CD4-positive, CD25-positive, alpha-beta regulatory T cell (primary cell): ENCODE measurements at regions not wholly inside any gene's neighbourhood (a gene's known extent, or its start where the extent isn't known, plus 50 kb on each side); places are given as distances from the start of the nearest gene placed in this dataset.
"Not testable (repeated sequence)": the region's sequence is repeated elsewhere in the genome, so short reads cannot be mapped to it uniquely, and the experiment has no call there.

Experiments
- ATAC-seq, 2 donors: fragments of 150-1000 bp; cut with Tn5 transposase; one replicate each; pipeline ENCODE4 v1.10.0; 2021; ENCODE audit warnings: low read depth in 2 of 2, moderate number of reproducible peaks in 2 of 2, moderate library complexity in 1 of 2
- DNase-seq, 3 donors: peaks; one replicate each; pipeline versions ENCODE4 v3.0.0 to v3.0.0-alpha.2; 2012 to 2022; ENCODE audit warnings: mixed read lengths in 1 of 3
- H3K27ac ChIP-seq: one replicate; pipeline ENCODE4 v1.7.0; 2013; ENCODE audit warnings: mild to moderate bottlenecking, low read length; ENCODE audit not compliant: insufficient read depth, poor library complexity, severe bottlenecking
- H3K27me3 ChIP-seq: one replicate; pipeline ENCODE4 v1.7.0; 2013; ENCODE audit warnings: low read length; ENCODE audit not compliant: control insufficient read depth, insufficient read depth
- H3K36me3 ChIP-seq: one replicate; pipeline ENCODE4 v1.7.0; 2013; ENCODE audit warnings: mild to moderate bottlenecking, low read length, moderate library complexity; ENCODE audit not compliant: control insufficient read depth, insufficient read depth
- H3K4me1 ChIP-seq: 2 replicates; pipeline ENCODE4 v1.7.0; 2013; ENCODE audit warnings: mild to moderate bottlenecking, low read length; ENCODE audit not compliant: insufficient read depth, control insufficient read depth, poor library complexity, severe bottlenecking
- H3K4me3 ChIP-seq: one replicate; pipeline ENCODE4 v1.7.0; 2013; ENCODE audit warnings: low read depth, mild to moderate bottlenecking, low read length, moderate library complexity
- H3K9me3 ChIP-seq, 2 experiments: 1 replicate in 1 of 2; 2 replicates in 1 of 2; pipeline ENCODE4 v1.7.0; 2013; ENCODE audit warnings: low read length in 2 of 2, mild to moderate bottlenecking in 1 of 2, moderate library complexity in 1 of 2; ENCODE audit not compliant: control insufficient read depth in 2 of 2
- H3K27ac Mint-ChIP-seq, 3 donors: one replicate each; pipeline ENCODE4 v1.8.0; 2020 to 2022; ENCODE audit warnings: mild to moderate bottlenecking in 3 of 3, mixed read lengths in 3 of 3, moderate library complexity in 2 of 3
- H3K27me3 Mint-ChIP-seq: one replicate; pipeline ENCODE4 v1.8.0; 2022; ENCODE audit warnings: mild to moderate bottlenecking, mixed read lengths
- H3K36me3 Mint-ChIP-seq: one replicate; pipeline ENCODE4 v1.8.0; 2020; ENCODE audit warnings: mixed read lengths
- H3K4me1 Mint-ChIP-seq, 4 donors: one replicate each; pipeline ENCODE4 v1.8.0; 2020 to 2022; ENCODE audit warnings: mixed read lengths in 4 of 4, mild to moderate bottlenecking in 1 of 4
- H3K4me3 Mint-ChIP-seq, 4 donors: one replicate each; pipeline ENCODE4 v1.8.0; 2020 to 2022; ENCODE audit warnings: mild to moderate bottlenecking in 4 of 4, mixed read lengths in 4 of 4, moderate library complexity in 3 of 4
- H3K9me3 Mint-ChIP-seq, 7 donors: one replicate each; pipeline ENCODE4 v1.8.0; 2020 to 2022; ENCODE audit warnings: mixed read lengths in 7 of 7, mild to moderate bottlenecking in 3 of 7, moderate library complexity in 2 of 7

GRCh38 chr6:164043656-164044055, 629.1 kb downstream of the QKI start:
- H3K4me1 ChIP-seq, ATAC-seq, DNase-seq, H3K9me3 Mint-ChIP-seq, H3K4me3 ChIP-seq, H3K4me1 Mint-ChIP-seq, H3K27ac ChIP-seq, H3K4me3 Mint-ChIP-seq, H3K9me3 ChIP-seq, H3K27me3 ChIP-seq, H3K27me3 Mint-ChIP-seq, H3K36me3 Mint-ChIP-seq, H3K27ac Mint-ChIP-seq, H3K36me3 ChIP-seq: not testable (repeated sequence)

- Mint-ChIP-seq H3K4me3 (no peak overlapping the region), H3K36me3 (no peaks in the 10 kb centered on the region), H3K4me1 (peaks cover 0 to 2% (median 0%) of the 10 kb centered on the region in 4 donors), H3K27ac (no peak overlapping the region), H3K9me3 (peaks cover 0 to 10% (median 0%) of the 10 kb centered on the region in 7 donors), H3K27me3 (no peaks in the 10 kb centered on the region)
- no peak for ATAC-seq
- Histone ChIP-seq H3K27ac (no peak overlapping the region), H3K4me1 (no peaks in the 10 kb centered on the region), H3K27me3 (no peaks in the 10 kb centered on the region), H3K4me3 (no peak overlapping the region), H3K36me3 (no peaks in the 10 kb centered on the region), H3K9me3 (no peaks in the 10 kb centered on the region)
- no peak for DNase-seq
These were observed 627.7 kb downstream of the QKI start for GRCh38 chr6:164042212-164042611.

DNA sequence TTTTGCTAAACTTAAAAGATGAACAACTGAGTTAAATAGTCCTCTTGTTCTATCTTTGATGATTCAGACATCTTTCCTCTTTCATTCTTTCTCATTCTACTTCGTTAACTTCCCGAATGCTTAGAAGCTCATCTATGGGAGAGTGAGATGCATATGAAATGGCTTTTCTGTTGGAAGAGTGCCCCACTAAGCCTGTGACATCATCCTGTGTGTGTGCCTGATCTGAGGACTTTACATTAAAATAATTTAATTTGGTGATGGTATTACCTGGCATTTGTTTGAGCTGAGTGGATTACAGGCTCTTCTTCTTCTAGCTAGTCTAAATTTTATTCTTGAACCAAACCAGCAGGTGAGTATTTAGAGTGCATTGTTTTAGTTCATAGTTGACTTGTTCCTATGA, 626.5 kb downstream of the QKI start:
- H3K27ac Mint-ChIP-seq, result no peak overlapping the region
- peaks cover 0 to 2% (median 0%) of the 10 kb centered on the region in 4 donors for H3K4me1 Mint-ChIP-seq
- DNase-seq (no peak), ATAC-seq (no peak)
- Histone ChIP-seq H3K4me1 (no peaks in the 10 kb centered on the region), H3K9me3 (no peaks in the 10 kb centered on the region), H3K36me3 (no peaks in the 10 kb centered on the region), H3K4me3 (no peak overlapping the region), H3K27ac (no peak overlapping the region), H3K27me3 (no peaks in the 10 kb centered on the region)
- H3K9me3 Mint-ChIP-seq, result peaks cover 0 to 10% (median 1%) of the 10 kb centered on the region in 7 donors
- no peaks in the 10 kb centered on the region for H3K27me3 Mint-ChIP-seq
- H3K4me3 Mint-ChIP-seq, result no peak overlapping the region
- H3K36me3 Mint-ChIP-seq, result no peaks in the 10 kb centered on the region

DNA sequence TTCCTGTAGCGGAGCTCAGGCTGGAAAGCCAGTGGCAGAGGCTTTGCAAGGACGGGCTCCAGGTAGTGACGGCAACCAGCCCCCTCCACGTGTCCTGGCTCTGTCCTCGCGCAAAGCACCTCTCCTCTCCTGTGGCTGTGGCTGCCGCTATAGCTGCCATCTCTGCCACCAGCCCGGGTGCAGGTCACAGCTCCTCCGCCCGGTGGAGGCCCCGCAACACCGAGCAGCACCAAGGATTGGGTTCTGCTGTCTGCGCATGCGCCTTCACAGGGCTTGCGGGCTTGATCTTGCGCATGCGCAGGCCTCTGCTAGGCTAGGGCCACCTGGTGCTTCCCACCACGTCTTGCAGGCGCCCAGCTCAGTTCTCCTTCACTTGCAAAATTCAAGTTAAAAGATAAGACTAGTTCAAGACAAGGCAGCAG, 625.4 kb downstream of the QKI start:
- Histone ChIP-seq H3K4me1 (no peaks in the 10 kb centered on the region), H3K36me3 (no peaks in the 10 kb centered on the region), H3K9me3 (no peaks in the 10 kb centered on the region), H3K27me3 (no peaks in the 10 kb centered on the region), H3K27ac (no peak overlapping the region), H3K4me3 (no peak overlapping the region)
- peaks cover 0 to 2% (median 0%) of the 10 kb centered on the region in 4 donors for H3K4me1 Mint-ChIP-seq
- no peaks in the 10 kb centered on the region for H3K36me3 Mint-ChIP-seq
- H3K9me3 Mint-ChIP-seq, result peaks cover 0 to 10% (median 1%) of the 10 kb centered on the region in 7 donors
- H3K4me3 Mint-ChIP-seq, result peak overlapping the region in 2 of 4 donors; percentile 48 to 89
- no peak overlapping the region for H3K27ac Mint-ChIP-seq
- ATAC-seq (peak in 1 of 2 donors; percentile 31), DNase-seq (peak in 2 of 3 donors; percentile 10 to 42)
- H3K27me3 Mint-ChIP-seq, result no peaks in the 10 kb centered on the region

DNA sequence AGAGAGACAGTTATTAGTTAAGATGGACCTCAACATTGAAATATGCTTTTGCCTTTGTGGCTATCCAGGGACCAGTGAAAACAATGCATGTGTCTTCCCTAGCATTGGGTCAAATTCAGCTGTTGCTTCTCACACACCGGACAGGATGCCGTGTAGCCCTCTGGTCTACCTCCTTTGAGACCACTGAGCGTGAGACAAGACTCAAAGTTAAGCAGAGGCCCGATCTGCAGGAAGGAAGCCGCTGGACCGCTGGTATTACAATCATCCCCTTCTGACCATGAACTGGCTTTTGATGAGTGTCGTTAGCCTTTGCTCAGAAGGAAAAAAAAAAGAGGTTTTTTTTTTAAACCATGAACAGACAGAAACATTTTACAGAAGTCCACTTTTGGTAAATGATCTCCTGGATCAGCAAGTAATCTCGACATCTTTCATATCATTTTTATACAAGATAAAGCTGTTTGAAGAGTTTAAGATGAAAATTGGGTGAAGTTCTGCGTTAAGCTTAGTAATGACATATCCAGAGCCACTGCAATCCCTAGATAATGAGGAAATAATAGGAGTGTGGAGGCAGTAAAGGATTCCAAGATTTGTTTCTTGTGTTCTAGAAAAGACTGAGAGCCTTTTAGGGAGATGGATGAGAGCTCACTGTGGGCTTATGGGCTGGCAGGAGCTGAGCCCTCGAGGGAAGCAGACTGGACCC, 622.8 kb downstream of the QKI start:
- no peaks in the 10 kb centered on the region for H3K36me3 ChIP-seq
- no peak overlapping the region for H3K27ac Mint-ChIP-seq
- no peaks in the 10 kb centered on the region for H3K27me3 Mint-ChIP-seq
- H3K27me3 ChIP-seq, result no peaks in the 10 kb centered on the region
- H3K4me1 ChIP-seq, result no peaks in the 10 kb centered on the region
- DNase-seq (no peak), ATAC-seq (no peak)
- peaks cover 0 to 2% (median 0%) of the 10 kb centered on the region in 4 donors for H3K4me1 Mint-ChIP-seq
- no peak overlapping the region for H3K4me3 Mint-ChIP-seq
- H3K9me3 Mint-ChIP-seq, result peaks cover 0 to 1% (median 0%) of the 10 kb centered on the region in 7 donors
- H3K27ac ChIP-seq, result no peak overlapping the region
- H3K9me3 ChIP-seq, result no peaks in the 10 kb centered on the region
- H3K4me3 ChIP-seq, result no peak overlapping the region
- no peaks in the 10 kb centered on the region for H3K36me3 Mint-ChIP-seq

DNA sequence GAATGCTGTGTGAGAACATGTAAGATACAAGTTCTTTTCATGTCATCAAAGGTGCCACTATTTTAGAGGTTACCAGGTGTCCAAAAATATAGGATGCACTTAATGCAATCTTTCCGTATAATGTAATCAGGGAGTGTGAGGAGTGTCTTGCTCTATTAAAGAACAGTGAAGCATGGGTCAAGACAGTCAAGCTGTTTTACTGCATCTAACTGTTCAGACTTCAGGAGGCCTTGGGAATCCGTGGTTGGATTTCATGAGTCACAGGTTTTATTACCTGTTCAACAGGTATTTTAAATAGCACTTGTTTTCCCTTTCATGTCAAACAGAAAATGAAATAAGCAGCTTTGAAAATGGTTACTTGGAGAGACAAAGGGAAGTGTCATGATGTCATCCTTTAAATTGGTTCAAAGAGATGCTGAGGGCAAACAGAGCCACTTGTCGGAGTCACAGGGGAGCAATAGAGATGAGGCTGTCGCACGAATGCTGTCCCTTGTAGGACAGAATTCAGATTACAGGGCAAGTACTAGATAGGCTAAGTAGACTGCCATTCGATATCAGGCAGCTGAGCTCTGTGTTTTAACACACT, 621.5 kb downstream of the QKI start:
- H3K36me3 ChIP-seq, result no peaks in the 10 kb centered on the region
- no peak overlapping the region for H3K4me3 ChIP-seq
- no peaks in the 10 kb centered on the region for H3K4me1 ChIP-seq
- H3K9me3 Mint-ChIP-seq, result peaks cover 0 to 5% (median 0%) of the 10 kb centered on the region in 7 donors
- H3K27me3 ChIP-seq, result no peaks in the 10 kb centered on the region
- no peaks in the 10 kb centered on the region for H3K9me3 ChIP-seq
- H3K27ac ChIP-seq, result no peak overlapping the region
- no peak for ATAC-seq
- H3K4me1 Mint-ChIP-seq, result peaks cover 0 to 2% (median 0%) of the 10 kb centered on the region in 4 donors
- no peak overlapping the region for H3K4me3 Mint-ChIP-seq
- H3K36me3 Mint-ChIP-seq, result no peaks in the 10 kb centered on the region
- no peaks in the 10 kb centered on the region for H3K27me3 Mint-ChIP-seq
- no peak overlapping the region for H3K27ac Mint-ChIP-seq
- no peak for DNase-seq

GRCh38 chr6:164034602-164035140, 620.2 kb downstream of the QKI start:
- Histone ChIP-seq H3K36me3 (no peaks in the 10 kb centered on the region), H3K4me1 (no peaks in the 10 kb centered on the region), H3K27ac (no peak overlapping the region), H3K9me3 (no peaks in the 10 kb centered on the region), H3K4me3 (no peak overlapping the region), H3K27me3 (no peaks in the 10 kb centered on the region)
- ATAC-seq (no peak), DNase-seq (no peak)
- Mint-ChIP-seq H3K27me3 (no peaks in the 10 kb centered on the region), H3K4me1 (peaks cover 0 to 2% (median 0%) of the 10 kb centered on the region in 4 donors), H3K36me3 (no peaks in the 10 kb centered on the region), H3K9me3 (peaks cover 0 to 5% (median 0%) of the 10 kb centered on the region in 7 donors), H3K4me3 (no peak overlapping the region), H3K27ac (no peak overlapping the region)
